HepG2 (cell line): ENCODE measurements at regions not wholly inside any gene's neighbourhood (a gene's known extent, or its start where the extent isn't known, plus 50 kb on each side); places are given as distances from the start of the nearest gene placed in this dataset.

Experiments
- ATAC-seq: fragments of 200-7000 bp; cut with Tn5 transposase; 3 replicates; pipeline ENCODE4 v1.9.1; 2020; ENCODE audit warnings: mild to moderate bottlenecking, moderate library complexity
- BruUV-seq: library from RNA; stranded (reverse); fragments of 400-500 nt; replicated peaks from 2 replicates; lab custom pipeline; 2021; lab: Mats Ljungman, UMichigan
- CTCF ChIA-PET: fragments of 300-600 bp; formaldehyde crosslinking; extraction: SDS; loops from one replicate; lab custom pipeline; 2021; ENCODE audit warnings: low total read pairs, inconsistent platforms, low intra/inter-chr PET ratio; lab: Yijun Ruan, JAX
- POLR2A ChIA-PET: fragments of 350-600 bp; sonication (Branson Sonifier 250); formaldehyde crosslinking; loops from one replicate; lab custom pipeline; 2020; ENCODE audit warnings: antibody characterized with exemption, inconsistent platforms; lab: Yijun Ruan, JAX
- DNase-seq: peaks from one replicate; pipeline ENCODE4 v3.0.0-alpha.2; 2015; ENCODE audit warnings: low spot score
- FAIRE-seq: peaks from 3 replicates; lab custom pipeline; 2011; peaks lifted over from hg19 to GRCh38; lab: Jason Lieb, UNC
- H2AFZ ChIP-seq: one replicate; pipeline ENCODE4 v1.6.1; 2011; ENCODE audit warnings: low read length, inconsistent platforms
- H3K27ac ChIP-seq: fragments of 300-600 bp; 3 replicates; pipeline ENCODE4 v1.8.0; 2011; ENCODE audit warnings: mixed run types, mild to moderate bottlenecking, mixed read lengths, low read length, inconsistent platforms; ENCODE audit not compliant: insufficient read depth; ENCODE audit errors: extremely low read length
- H3K27me3 ChIP-seq, 2 experiments: fragments of 200-600 bp in 1 of 2; 2 replicates in 1 of 2; 3 replicates in 1 of 2; pipeline versions ENCODE4 v1.6.0 to v1.8.0; 2011; ENCODE audit warnings: low read length in 2 of 2, mild to moderate bottlenecking in 2 of 2, moderate library complexity in 2 of 2, inconsistent platforms in 1 of 2; ENCODE audit not compliant: insufficient read depth in 2 of 2, control insufficient read depth in 1 of 2
- H3K36me3 ChIP-seq, 2 experiments: fragments of 200-600 bp in 1 of 2; replicated peaks in 1 of 2; 2 replicates in 1 of 2; 3 replicates in 1 of 2; pipeline versions ENCODE4 v1.5.1 to v1.8.0; 2011; ENCODE audit warnings: low read length in 2 of 2, inconsistent platforms in 1 of 2; ENCODE audit not compliant: insufficient read depth in 2 of 2, control insufficient read depth in 1 of 2
- H3K4me1 ChIP-seq: 2 replicates; pipeline ENCODE4 v1.5.1; 2012; ENCODE audit warnings: low read length, inconsistent platforms; ENCODE audit not compliant: insufficient read depth
- H3K4me2 ChIP-seq: 2 replicates; pipeline ENCODE4 v1.6.0; 2011; ENCODE audit warnings: low read depth, low read length, inconsistent platforms
- H3K4me3 ChIP-seq, 3 experiments: fragments of 200-600 bp in 1 of 3; sonication (generic), shearing (Covaris generic) in 1 of 3; replicated peaks in 1 of 3; 2 replicates each; pipeline ENCODE4 v1.5.1; 2011 to 2016; ENCODE audit warnings: low read length in 3 of 3, inconsistent platforms in 2 of 3, low read depth in 2 of 3, mild to moderate bottlenecking in 2 of 3, control low read depth in 1 of 3, mixed read lengths in 1 of 3; ENCODE audit not compliant: insufficient read depth in 1 of 3
- H3K79me2 ChIP-seq: one replicate; pipeline ENCODE4 v1.6.1; 2011; ENCODE audit warnings: low read length, inconsistent platforms; ENCODE audit not compliant: insufficient read depth
- H3K9ac ChIP-seq: 2 replicates; pipeline ENCODE4 v1.6.0; 2011; ENCODE audit warnings: mild to moderate bottlenecking, low read depth, low read length, inconsistent platforms; ENCODE audit not compliant: insufficient read depth
- H3K9me3 ChIP-seq: 2 replicates; pipeline ENCODE4 v1.5.1; 2012; ENCODE audit warnings: mild to moderate bottlenecking, low read length
- H4K20me1 ChIP-seq: 2 replicates; pipeline ENCODE4 v1.6.0; 2011; ENCODE audit warnings: inconsistent platforms, mild to moderate bottlenecking, low read length, moderate library complexity; ENCODE audit not compliant: insufficient read depth
- FOSL1 ChIP-seq: sonication (generic); formaldehyde crosslinking; IDR thresholded peaks from 2 replicates; pipeline ENCODE4 v1.9.0; 2021; ENCODE audit warnings: missing genetic modification reagents, borderline replicate concordance
- HOXA3 ChIP-seq: sonication (generic); formaldehyde crosslinking; IDR thresholded peaks from 2 replicates; pipeline ENCODE4 v1.5.0; 2020; ENCODE audit warnings: missing genetic modification reagents
- SRSF9 ChIP-seq: fragments of 200-400 bp; formaldehyde crosslinking; IDR thresholded peaks from 2 replicates; pipeline ENCODE4 v1.6.1; 2018; ENCODE audit warnings: borderline replicate concordance, mild to moderate bottlenecking, low read depth, low read length; ENCODE audit not compliant: insufficient read depth, poor library complexity, severe bottlenecking
- ZBTB8A ChIP-seq: sonication (generic); formaldehyde crosslinking; IDR thresholded peaks from 2 replicates; pipeline ENCODE4 v1.4.0; 2020; ENCODE audit warnings: mild to moderate bottlenecking, low read depth, missing genetic modification reagents, borderline replicate concordance
- ZMYM3 ChIP-seq: sonication (generic); formaldehyde crosslinking; IDR thresholded peaks from 2 replicates; pipeline ENCODE4 v1.5.1; 2020; ENCODE audit warnings: mild to moderate bottlenecking, missing genetic modification reagents
- ZNF263 ChIP-seq: sonication (generic); formaldehyde crosslinking; IDR thresholded peaks from 2 replicates; pipeline ENCODE4 v1.4.0; 2020; ENCODE audit warnings: missing genetic modification reagents
- ZNF431 ChIP-seq: sonication (generic); formaldehyde crosslinking; IDR thresholded peaks from 2 replicates; pipeline ENCODE4 v1.9.0; 2022; ENCODE audit warnings: missing genetic modification reagents, low read depth, mild to moderate bottlenecking, borderline replicate concordance
- ZNF547 ChIP-seq: sonication (generic); formaldehyde crosslinking; IDR thresholded peaks from 2 replicates; pipeline ENCODE4 v1.5.1; 2020; ENCODE audit warnings: mild to moderate bottlenecking, missing genetic modification reagents
- WGBS: methylation state at CpG from one replicate; pipeline ENCODE4 v1.1.6; 2017; ENCODE audit warnings: low lambda C conversion rate; 5-methylcytosine and 5-hydroxymethylcytosine counted together
- in situ Hi-C: cut with HindIII; loops from 2 replicates; pipeline ENCODE4 v1.10.0; 2017; ENCODE audit warnings: low pct_unique_long_range_greater_than_20kb; ENCODE audit not compliant: extremely low pct_ligation_motif_present
- intact Hi-C: fragments of 100-400 bp; cut with micrococcal nuclease; formaldehyde crosslinking; loops from one replicate; pipeline ENCODE4 v1.10.0; 2022; ENCODE audit not compliant: unreplicated experiment
- TF ChIP-seq, protein P1 (sequence below): sonication (generic); formaldehyde crosslinking; IDR thresholded peaks from 2 replicates; pipeline ENCODE4 v1.4.0; 2020; ENCODE audit warnings: missing genetic modification reagents

- TF ChIP-seq ZNF547 (CRISPR knock-in tag): no peak
- TF ChIP-seq, all 625 proteins: peak for 0
Observed at GRCh38 chr7:86929293-86930109, 130.0 kb downstream of the ELAPOR2 start (continued).

- Histone ChIP-seq H2AFZ (no peak overlapping the region), H3K4me3 (no peak overlapping the region), H3K4me1 (no peaks in the 10 kb centered on the region), H3K36me3 (no peaks in the 10 kb centered on the region), H3K79me2 (no peaks in the 10 kb centered on the region), H3K9me3 (no peaks in the 10 kb centered on the region), H4K20me1 (no peaks in the 10 kb centered on the region), H3K9ac (no peak overlapping the region), H3K27ac (no peak overlapping the region), H3K4me2 (no peak overlapping the region), H3K27me3 (no peaks in the 10 kb centered on the region)
- WGBS: 77% methylated on average over 3 of the region's 3 CpGs
- ChIA-PET CTCF (no interaction called here), POLR2A (no interaction called here)
- FAIRE-seq (no peak), ATAC-seq (no peak), DNase-seq (no peak)
- in situ Hi-C loops (loop anchor here (5.0 to 25.0 kb wide), 2 partner anchors 309 to 484 kb away; no protein-coding TSS in a partner anchor), intact Hi-C loops (loop anchor here (5.0 kb wide), 2 partner anchors 124 to 489 kb away; no protein-coding TSS in a partner anchor)
- BruUV-seq: no TSS peak
- TF ChIP-seq ZNF431 (CRISPR knock-in tag) (no peak), HOXA3 (CRISPR knock-in tag) (no peak), ZMYM3 (no peak), ZNF263 (no peak), FOSL1 (CRISPR knock-in tag) (no peak), ZBTB8A (no peak), SRSF9 (no peak)
- TF ChIP-seq, protein P1, sequence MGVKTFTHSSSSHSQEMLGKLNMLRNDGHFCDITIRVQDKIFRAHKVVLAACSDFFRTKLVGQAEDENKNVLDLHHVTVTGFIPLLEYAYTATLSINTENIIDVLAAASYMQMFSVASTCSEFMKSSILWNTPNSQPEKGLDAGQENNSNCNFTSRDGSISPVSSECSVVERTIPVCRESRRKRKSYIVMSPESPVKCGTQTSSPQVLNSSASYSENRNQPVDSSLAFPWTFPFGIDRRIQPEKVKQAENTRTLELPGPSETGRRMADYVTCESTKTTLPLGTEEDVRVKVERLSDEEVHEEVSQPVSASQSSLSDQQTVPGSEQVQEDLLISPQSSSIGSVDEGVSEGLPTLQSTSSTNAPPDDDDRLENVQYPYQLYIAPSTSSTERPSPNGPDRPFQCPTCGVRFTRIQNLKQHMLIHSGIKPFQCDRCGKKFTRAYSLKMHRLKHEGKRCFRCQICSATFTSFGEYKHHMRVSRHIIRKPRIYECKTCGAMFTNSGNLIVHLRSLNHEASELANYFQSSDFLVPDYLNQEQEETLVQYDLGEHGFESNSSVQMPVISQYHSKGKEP (CRISPR knock-in tag): no peak
Observed at GRCh38 chr7:86928308-86928707, 131.1 kb downstream of the ELAPOR2 start.
